AG09309 (cell line): ENCODE measurements at regions not wholly inside any gene's neighbourhood (a gene's known extent, or its start where the extent isn't known, plus 50 kb on each side); places are given as distances from the start of the nearest gene placed in this dataset.
"Not testable (repeated sequence)": the region's sequence is repeated elsewhere in the genome, so short reads cannot be mapped to it uniquely, and the experiment has no call there.

Experiments
- DNase-seq: peaks from one replicate; pipeline ENCODE4 v3.0.0-alpha.2; 2010; ENCODE audit warnings: low read depth
- H3K4me3 ChIP-seq: 2 replicates; pipeline ENCODE4 v1.5.1; 2011; ENCODE audit warnings: mild to moderate bottlenecking, low read depth, low read length, moderate library complexity; ENCODE audit not compliant: control insufficient read depth
- CTCF ChIP-seq: IDR thresholded peaks from 2 replicates; pipeline ENCODE4 v1.5.1; 2011; ENCODE audit warnings: mild to moderate bottlenecking, low read depth, low read length, inconsistent platforms; ENCODE audit not compliant: insufficient read depth, control insufficient read depth; ENCODE audit errors: missing control alignments

- no peak for TF ChIP-seq CTCF
- H3K4me3 ChIP-seq, result no peak overlapping the region
- DNase-seq, result no peak
These were observed 99.0 kb upstream of the RBMS3 start for GRCh38 chr3:29181872-29182271.

- not testable (repeated sequence) for DNase-seq, H3K4me3 ChIP-seq
These were observed 98.0 kb upstream of the RBMS3 start for GRCh38 chr3:29182828-29183227.

- H3K4me3 ChIP-seq, result no peak overlapping the region
- TF ChIP-seq CTCF, result no peak
- DNase-seq, result no peak
These were observed 97.4 kb upstream of the RBMS3 start for GRCh38 chr3:29183346-29184087.

- no peak overlapping the region for H3K4me3 ChIP-seq
- TF ChIP-seq CTCF, result no peak
- DNase-seq, result no peak
These were observed 95.2 kb upstream of the RBMS3 start for GRCh38 chr3:29185706-29186105.

- TF ChIP-seq CTCF, result no peak
- peak; percentile 98 for DNase-seq
These were observed 94.7 kb upstream of the RBMS3 start for GRCh38 chr3:29186131-29186599.

GRCh38 chr3:29186982-29187725 lies 93.7 kb upstream of the RBMS3 start:
- no peak overlapping the region for H3K4me3 ChIP-seq
- DNase-seq, result peak; percentile 43
- TF ChIP-seq CTCF, result no peak

More at GRCh38 chr3:29186131-29186599, 94.7 kb upstream of the RBMS3 start:
- H3K4me3 ChIP-seq, result no peak overlapping the region

- no peak for DNase-seq
- H3K4me3 ChIP-seq, result no peak overlapping the region
- TF ChIP-seq CTCF, result no peak
These were observed 91.5 kb upstream of the RBMS3 start for GRCh38 chr3:29189328-29189727.
